GM19463 (cell line): ENCODE measurements at regions not wholly inside any gene's neighbourhood (a gene's known extent, or its start where the extent isn't known, plus 50 kb on each side); places are given as distances from the start of the nearest gene placed in this dataset.

Source experiments
- ATAC-seq: cut with Tn5 transposase; IDR thresholded peaks from one replicate; pipeline ENCODE4 v1.9.1; 2021; ENCODE audit warnings: mild to moderate bottlenecking, moderate library complexity; ENCODE audit not compliant: unreplicated experiment

- no peak for ATAC-seq
These were observed 77.7 kb upstream of the FAM3C start for GRCh38 chr7:121473645-121474300.

- no peak for ATAC-seq
These were observed 70.3 kb upstream of the FAM3C start for GRCh38 chr7:121466455-121466854.

DNA sequence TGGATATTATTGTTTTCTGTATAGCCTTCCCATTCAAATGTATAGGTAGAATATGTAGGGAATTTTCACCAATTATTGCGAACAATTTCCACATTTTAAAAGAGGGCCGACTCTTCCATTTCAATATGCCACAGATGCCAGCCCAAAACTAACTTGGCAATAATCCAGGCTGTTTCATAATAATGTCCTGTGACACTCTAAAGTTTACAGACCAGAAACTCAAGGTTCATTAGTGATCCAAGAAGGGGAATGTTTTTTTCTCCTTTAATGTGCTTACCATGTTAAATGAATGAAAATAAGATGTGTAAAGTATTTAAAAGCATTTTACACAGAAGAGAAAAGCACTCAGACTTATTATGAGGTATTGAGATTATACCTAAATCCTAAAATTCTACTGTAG lies 63.0 kb upstream of the FAM3C start:
- ATAC-seq = no peak

DNA sequence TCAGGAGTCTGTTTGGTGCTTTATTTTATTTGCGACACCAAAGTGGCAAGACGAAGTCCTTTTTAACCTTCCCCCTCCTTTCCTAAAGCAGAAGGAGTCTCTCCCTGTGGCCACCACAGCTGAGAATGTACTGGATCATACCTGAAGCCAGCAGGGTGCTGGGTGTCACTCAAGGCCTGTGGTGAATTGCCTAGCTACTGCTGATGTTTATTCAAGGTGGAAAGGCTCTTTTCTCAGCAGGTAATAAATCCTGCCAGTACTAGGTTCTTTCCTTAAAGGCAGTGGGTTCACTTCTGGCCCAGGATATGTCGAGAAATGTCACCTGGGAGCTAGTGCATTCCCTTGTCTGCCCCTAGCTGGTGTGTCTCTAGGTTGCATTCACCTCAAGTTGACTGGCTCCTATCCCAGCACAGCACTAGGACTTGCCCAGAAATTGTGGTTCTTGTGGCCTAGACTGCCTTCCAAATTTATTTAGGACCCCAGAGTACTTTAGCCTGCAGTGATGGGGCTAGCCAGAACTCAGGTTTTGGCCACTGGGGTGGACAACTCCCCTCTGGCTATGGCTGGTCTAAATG lies 60.8 kb upstream of the FAM3C start:
- ATAC-seq = no peak

- ATAC-seq = no peak
These were observed 59.9 kb upstream of the FAM3C start for GRCh38 chr7:121456015-121456414.

GRCh38 chr7:121452389-121452788 lies 56.3 kb upstream of the FAM3C start:
- ATAC-seq = no peak

DNA sequence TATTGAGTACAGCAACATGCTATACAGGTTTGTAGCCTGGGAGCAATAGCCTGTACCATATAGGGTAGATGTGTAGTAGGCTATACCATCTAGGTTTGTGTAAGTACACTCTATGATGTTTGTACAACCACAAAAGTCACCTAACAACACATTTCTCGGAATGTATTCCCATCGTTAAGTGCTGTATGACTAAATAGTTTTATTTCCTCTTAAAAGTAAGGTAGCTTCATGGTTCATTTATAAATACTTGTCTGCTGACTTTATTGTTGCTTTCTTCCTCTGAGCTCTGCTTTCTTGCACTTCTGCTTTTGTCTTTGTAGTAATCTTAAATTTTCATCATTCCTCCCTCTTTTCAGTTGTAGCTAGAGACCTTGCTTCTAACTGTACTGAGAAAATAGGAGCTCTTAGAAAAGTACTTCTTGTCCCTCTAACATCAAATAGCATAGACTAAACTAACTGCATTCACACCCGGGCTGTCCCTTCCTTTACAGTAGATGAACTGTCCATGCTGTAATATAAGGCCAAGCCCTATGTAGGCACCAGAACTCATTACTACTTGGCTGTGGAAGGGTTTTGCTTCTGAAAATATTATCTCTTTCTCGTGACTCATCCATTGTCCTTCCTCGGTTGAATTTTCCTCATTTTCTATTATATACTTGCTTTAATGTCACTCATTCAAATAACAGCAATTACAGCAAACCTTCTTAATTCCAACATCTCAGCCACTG lies 55.4 kb upstream of the FAM3C start:
- ATAC-seq = no peak

- ATAC-seq = no peak
These were observed 54.6 kb upstream of the FAM3C start for GRCh38 chr7:121450631-121451198.

DNA sequence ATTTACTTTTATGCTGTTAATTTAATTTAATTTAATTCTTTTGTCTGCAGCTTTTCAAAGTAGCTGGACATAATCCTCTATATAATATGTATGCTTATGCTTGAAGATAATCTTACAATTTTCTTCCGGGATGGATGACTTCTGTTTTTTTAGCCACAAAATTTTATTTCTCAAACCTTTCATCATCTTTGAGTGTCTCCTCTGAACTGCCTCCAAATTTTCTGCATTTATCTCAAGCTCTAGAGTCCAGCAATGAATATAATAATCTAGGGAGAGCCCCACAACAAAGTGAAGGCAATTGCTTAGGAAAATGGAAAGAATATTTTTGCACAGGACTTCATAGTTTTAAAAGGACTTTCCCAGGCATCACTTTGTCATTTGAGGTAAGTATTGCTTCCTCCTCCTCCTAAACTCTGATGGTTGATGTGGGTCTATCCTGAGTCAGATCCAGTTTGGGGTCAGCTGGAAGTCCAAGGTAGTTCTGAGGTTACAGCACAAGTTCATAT lies 53.7 kb upstream of the FAM3C start:
- no peak for ATAC-seq

GRCh38 chr7:121449329-121449728 lies 53.2 kb upstream of the FAM3C start:
- ATAC-seq = no peak

- ATAC-seq = no peak
These were observed 52.3 kb upstream of the FAM3C start for GRCh38 chr7:121448429-121448828.

DNA sequence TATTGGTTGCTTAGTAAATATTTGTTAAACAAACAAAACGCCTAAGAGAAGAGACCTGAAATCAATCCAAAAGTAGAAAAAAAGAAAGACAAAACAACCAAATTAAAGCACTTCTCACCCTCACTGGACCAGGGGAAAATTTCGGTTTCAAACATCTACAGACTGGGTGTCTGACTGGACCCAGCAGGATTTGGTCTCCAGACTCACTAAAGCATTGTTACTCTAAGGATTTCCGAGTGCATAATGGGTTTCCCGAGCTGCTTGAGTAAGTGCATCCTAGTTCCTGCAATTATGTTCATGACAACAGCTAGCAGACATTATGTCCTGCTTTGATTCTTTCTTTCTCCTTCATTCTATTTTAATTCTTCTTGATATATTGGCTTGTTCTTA lies 51.8 kb upstream of the FAM3C start:
- ATAC-seq = no peak

- ATAC-seq = no peak
These were observed 51.3 kb upstream of the FAM3C start for GRCh38 chr7:121447243-121447910.

DNA sequence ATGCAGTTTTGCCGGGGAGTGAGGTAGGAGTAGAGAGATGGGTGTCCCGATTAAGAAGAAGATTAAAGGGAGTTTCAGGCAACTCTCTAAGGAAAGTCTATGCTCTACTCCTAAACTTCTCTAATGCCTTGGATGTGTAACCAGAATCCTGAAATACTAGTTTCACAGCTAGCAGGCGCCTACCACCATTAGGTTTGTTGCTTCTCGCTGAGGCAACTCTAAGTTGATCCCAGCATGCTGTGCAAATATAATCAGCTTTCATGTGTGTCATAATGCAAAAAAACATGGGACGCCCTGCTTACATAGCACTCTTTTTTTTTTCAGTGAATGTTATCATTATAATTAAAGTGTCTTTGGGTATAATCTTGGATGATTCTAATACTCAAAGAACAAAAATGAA lies 50.4 kb upstream of the FAM3C start:
- ATAC-seq = no peak
